ENCODE measurements at regions not wholly inside any gene's neighbourhood (a gene's known extent, or its start where the extent isn't known, plus 50 kb on each side); places are given as distances from the start of the nearest gene placed in this dataset.

- intact Hi-C loops (cut with DNase I), result no loop called here
- peak in 2 of 4 donors; percentile 16 to 58 for ATAC-seq
- peaks cover 0 to 35% (median 13%) of the 10 kb centered on the region in 4 donors for H3K36me3 ChIP-seq
- no peaks in the 10 kb centered on the region for H3K9me3 ChIP-seq
- H3K4me1 ChIP-seq, result no peaks in the 10 kb centered on the region
- no peak overlapping the region for H3K27ac ChIP-seq
- no peak for TF ChIP-seq CTCF (IDR thresholded peaks at IDR 0.05)
- no peak for TF ChIP-seq POLR2A (IDR thresholded peaks at IDR 0.05)
- WGBS (ENCODE audit: insufficient coverage, low coverage, low lambda C conversion rate, missing lambda C conversion rate), result no CpG with 5 or more reads among the region's 3 CpGs
- H3K4me3 ChIP-seq, result no peak overlapping the region
- H3K27me3 ChIP-seq, result no peaks in the 10 kb centered on the region
- no peak for DNase-seq
Measured at GRCh38 chr3:124676236-124676635, 54.0 kb upstream of the UMPS start.

- WGBS (ENCODE audit: insufficient coverage, low coverage, low lambda C conversion rate, missing lambda C conversion rate), result 91% methylated on average over 4 of the region's 5 CpGs
- ATAC-seq, result no peak
- intact Hi-C loops (cut with DNase I), result no loop called here
- Histone ChIP-seq H3K27me3 (no peaks in the 10 kb centered on the region), H3K4me1 (no peaks in the 10 kb centered on the region), H3K9me3 (no peaks in the 10 kb centered on the region), H3K4me3 (no peak overlapping the region), H3K36me3 (peaks cover 0 to 22% (median 10%) of the 10 kb centered on the region in 4 donors), H3K27ac (no peak overlapping the region)
- no peak for DNase-seq
- TF ChIP-seq POLR2A (IDR thresholded peaks at IDR 0.05) (no peak), CTCF (IDR thresholded peaks at IDR 0.05) (no peak)
Measured at GRCh38 chr3:124679048-124679638, 51.1 kb upstream of the UMPS start.

Small RNA genes in the stretch of these regions (microRNA-seq; reads per million reads assigned to microRNA genes)
- gene MIR5002, result 0 reads per million in 2 donors
- 0 reads per million in 2 donors for gene MIR6083

Small RNA genes in the stretch of these regions (small RNA-seq; reads per million reads assigned to genes)
- 0 reads per million in 2 experiments for gene MIR5002
- gene MIR6083, result 0 reads per million in 2 experiments
- 0 reads per million in 2 experiments for gene RNU6-143P

Measured in right lobe of liver (tissue), 6 donors.